Activated CD4-positive, alpha-beta T cell treated with anti-CD3 and anti-CD28 coated beads for 36 hours (primary cell): ENCODE measurements at regions not wholly inside any gene's neighbourhood (a gene's known extent, or its start where the extent isn't known, plus 50 kb on each side); places are given as distances from the start of the nearest gene placed in this dataset.

ENCODE experiments used
- ATAC-seq: fragments of 200-7000 bp; cut with Tn5 transposase; one replicate; pipeline ENCODE4 v1.10.0; 2021; ENCODE audit warnings: mild to moderate bottlenecking, moderate library complexity
- CTCF ChIA-PET: fragments of 350-600 bp; sonication (Branson Sonifier 250); formaldehyde crosslinking; loops from one replicate; lab custom pipeline; 2021; ENCODE audit warnings: antibody characterized with exemption; lab: Charles Lee
- POLR2A ChIA-PET: fragments of 350-600 bp; sonication (Branson Sonifier 250); formaldehyde crosslinking; loops from one replicate; lab custom pipeline; 2021; ENCODE audit warnings: antibody characterized with exemption, inconsistent platforms; lab: Charles Lee
- DNase-seq: peaks from one replicate; pipeline ENCODE4 v3.0.0-alpha.2; 2020
- H3K27ac Mint-ChIP-seq: one replicate; pipeline ENCODE4 v1.8.0; 2021; ENCODE audit warnings: mixed read lengths
- H3K27me3 Mint-ChIP-seq: one replicate; pipeline ENCODE4 v1.8.0; 2021; ENCODE audit warnings: mixed read lengths
- H3K36me3 Mint-ChIP-seq: one replicate; pipeline ENCODE4 v1.8.0; 2021; ENCODE audit warnings: low read depth, mixed read lengths
- H3K4me1 Mint-ChIP-seq: one replicate; pipeline ENCODE4 v1.8.0; 2021; ENCODE audit warnings: mixed read lengths
- H3K4me3 Mint-ChIP-seq: one replicate; pipeline ENCODE4 v1.8.0; 2021; ENCODE audit warnings: mild to moderate bottlenecking, moderate library complexity, mixed read lengths
- H3K9me3 Mint-ChIP-seq: one replicate; pipeline ENCODE4 v1.8.0; 2021; ENCODE audit warnings: low read depth, mixed read lengths
- intact Hi-C, 2 experiments: fragments of 100-400 bp; cut with DNase I in 1 of 2; cut with micrococcal nuclease in 1 of 2; formaldehyde crosslinking; loops; one replicate each; pipeline versions ENCODE4 v1.14.2 to v1.15.1; 2022 to 2024; cut with DNase I, micrococcal nuclease

DNA sequence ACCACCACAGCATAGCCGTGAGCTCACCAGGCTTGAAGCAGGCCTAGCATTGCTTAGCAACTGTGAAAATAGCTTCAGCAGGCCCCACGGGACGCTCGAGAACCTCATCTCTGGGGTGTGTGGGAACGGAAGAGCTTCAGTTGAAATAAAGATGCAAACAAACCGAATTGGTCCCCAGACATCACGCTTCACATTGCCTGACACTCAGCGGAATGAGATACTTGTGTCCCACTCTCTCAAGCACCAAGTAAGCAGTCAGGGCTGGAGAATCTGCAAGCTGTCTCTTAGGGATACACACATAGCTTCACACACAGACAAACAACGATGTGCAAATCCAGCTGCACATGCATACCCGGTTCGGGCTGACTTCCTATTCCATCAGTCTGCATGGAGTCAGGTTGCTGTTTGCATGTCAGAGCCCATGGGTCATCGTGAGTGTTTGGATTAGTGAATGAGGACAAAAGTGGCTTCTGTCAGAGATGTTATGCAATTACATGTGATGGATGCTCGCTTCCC, 205.7 kb downstream of the SNX19 start:
- H3K27me3 Mint-ChIP-seq = peaks cover 2% of the 10 kb centered on the region
- DNase-seq (no peak), ATAC-seq (no peak)
- no peaks in the 10 kb centered on the region for H3K4me1 Mint-ChIP-seq
- POLR2A ChIA-PET = no interaction called here
- no peak overlapping the region for H3K4me3 Mint-ChIP-seq
- CTCF ChIA-PET = no interaction called here
- intact Hi-C loops = no loop called here
- H3K36me3 Mint-ChIP-seq = no peaks in the 10 kb centered on the region
- H3K9me3 Mint-ChIP-seq = no peaks in the 10 kb centered on the region
- no peak overlapping the region for H3K27ac Mint-ChIP-seq

DNA sequence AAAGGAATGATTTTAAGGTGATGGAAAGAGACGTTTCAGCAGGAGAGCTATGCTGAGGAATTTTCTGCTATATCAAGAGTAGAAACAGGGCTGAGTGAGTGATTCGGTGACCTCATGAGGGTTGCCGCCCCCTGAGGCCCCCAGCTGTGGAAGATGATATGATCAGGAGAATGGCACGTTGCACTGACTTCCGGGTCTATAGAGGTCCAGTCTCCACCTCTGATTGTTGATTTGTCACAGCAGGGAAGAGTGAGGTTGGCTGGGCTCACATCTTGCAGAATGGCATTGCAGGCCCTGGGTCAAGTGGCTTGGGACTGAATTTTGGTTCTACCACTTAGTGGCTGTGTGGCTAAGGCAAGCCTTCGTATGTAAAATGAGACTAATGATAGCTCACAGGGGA, 205.1 kb downstream of the SNX19 start:
- ATAC-seq (no peak), DNase-seq (no peak)
- H3K36me3 Mint-ChIP-seq = no peaks in the 10 kb centered on the region
- H3K4me3 Mint-ChIP-seq = no peak overlapping the region
- no peaks in the 10 kb centered on the region for H3K4me1 Mint-ChIP-seq
- no peak overlapping the region for H3K27ac Mint-ChIP-seq
- intact Hi-C loops = no loop called here
- CTCF ChIA-PET = interaction anchor here (0.9 kb wide), 1 partner anchor 8 kb away, joined by 4 read pairs; no protein-coding TSS in a partner anchor
- H3K27me3 Mint-ChIP-seq = peaks cover 2% of the 10 kb centered on the region
- H3K9me3 Mint-ChIP-seq = no peaks in the 10 kb centered on the region
- POLR2A ChIA-PET = no interaction called here

GRCh38 chr11:130712480-130712879, 203.8 kb downstream of the SNX19 start:
- Mint-ChIP-seq H3K4me1 (no peaks in the 10 kb centered on the region), H3K9me3 (no peaks in the 10 kb centered on the region), H3K27ac (no peak overlapping the region), H3K4me3 (no peak overlapping the region), H3K27me3 (peaks cover 2% of the 10 kb centered on the region), H3K36me3 (no peaks in the 10 kb centered on the region)
- DNase-seq (no peak), ATAC-seq (no peak)
- ChIA-PET CTCF (no interaction called here), POLR2A (no interaction called here)
- intact Hi-C loops = no loop called here

DNA sequence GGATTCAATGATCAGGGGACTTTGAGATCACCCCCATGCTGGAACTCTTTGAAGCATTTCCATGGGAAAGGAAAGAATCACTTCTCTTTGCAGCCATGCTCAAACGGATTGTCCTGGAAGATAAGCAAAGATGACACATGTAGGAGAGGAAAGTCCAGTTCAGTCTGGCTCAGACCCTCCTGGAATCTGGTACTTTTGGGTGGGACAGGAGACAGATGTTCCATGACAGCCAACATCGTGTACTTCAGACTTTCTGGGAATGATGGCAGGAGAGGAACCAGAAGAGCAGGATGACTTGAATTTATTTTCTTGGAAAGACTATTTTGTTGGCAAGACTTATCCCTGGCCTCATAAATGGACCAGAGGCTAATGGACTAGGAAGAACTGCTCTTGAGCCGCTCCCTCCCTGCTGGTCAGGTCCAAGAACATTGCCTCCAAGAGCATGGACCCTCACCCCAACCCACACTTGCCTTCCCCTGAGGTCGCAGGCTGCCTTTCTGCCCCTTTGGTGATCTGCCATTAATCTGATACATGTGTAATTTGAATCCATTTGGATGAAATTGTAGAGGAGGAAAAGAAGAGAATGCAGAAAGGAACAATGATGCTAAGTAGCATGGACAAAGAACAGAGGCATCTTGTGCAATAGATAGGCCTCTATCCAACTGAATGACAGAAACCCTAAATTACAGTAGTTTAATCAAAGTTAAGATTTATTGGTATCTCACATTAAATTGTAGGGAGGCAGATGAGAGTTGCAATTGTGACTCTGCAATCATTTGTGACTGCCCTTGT, 201.0 kb downstream of the SNX19 start:
- no peak overlapping the region for H3K27ac Mint-ChIP-seq
- ATAC-seq (no peak), DNase-seq (no peak)
- peaks cover 2% of the 10 kb centered on the region for H3K27me3 Mint-ChIP-seq
- intact Hi-C loops = no loop called here
- no peaks in the 10 kb centered on the region for H3K9me3 Mint-ChIP-seq
- H3K36me3 Mint-ChIP-seq = no peaks in the 10 kb centered on the region
- no peak overlapping the region for H3K4me3 Mint-ChIP-seq
- CTCF ChIA-PET = interaction anchor here (1.3 kb wide), 1 partner anchor 284 kb away, joined by 4 read pairs; no protein-coding TSS in a partner anchor
- H3K4me1 Mint-ChIP-seq = no peaks in the 10 kb centered on the region
- POLR2A ChIA-PET = no interaction called here

GRCh38 chr11:130715877-130716220, 200.4 kb downstream of the SNX19 start:
- Mint-ChIP-seq H3K36me3 (no peaks in the 10 kb centered on the region), H3K4me1 (no peaks in the 10 kb centered on the region), H3K4me3 (no peak overlapping the region), H3K27me3 (peaks cover 2% of the 10 kb centered on the region), H3K9me3 (no peaks in the 10 kb centered on the region), H3K27ac (no peak overlapping the region)
- ATAC-seq (no peak), DNase-seq (no peak)
- POLR2A ChIA-PET = no interaction called here
- intact Hi-C loops = no loop called here
- CTCF ChIA-PET = no interaction called here

DNA sequence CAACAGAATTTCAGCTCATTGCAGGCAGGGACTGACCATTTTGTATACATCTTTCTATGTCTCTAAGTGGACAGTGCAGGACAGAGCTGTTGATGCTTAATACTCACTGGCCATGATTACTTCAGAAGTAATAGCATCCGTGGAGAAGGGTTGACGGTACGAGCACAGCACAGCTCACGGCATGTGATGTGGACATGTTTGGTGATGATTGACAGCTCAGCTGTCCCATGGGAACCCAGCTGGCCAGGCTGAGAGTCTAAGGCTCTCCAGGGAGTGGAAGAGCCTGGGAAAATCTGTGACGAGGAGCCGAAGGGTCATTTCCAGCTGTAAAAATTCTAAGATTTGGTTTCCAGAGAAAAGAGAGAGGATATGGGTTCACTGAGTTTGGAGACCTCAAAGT, 198.2 kb downstream of the SNX19 start:
- ATAC-seq = no peak
- H3K9me3 Mint-ChIP-seq = no peaks in the 10 kb centered on the region
- no peak for DNase-seq
- ChIA-PET CTCF (interaction anchor here (1.1 to 1.2 kb wide), 3 partner anchors 8 to 288 kb away, joined by 3 read pairs; no protein-coding TSS in a partner anchor), POLR2A (no interaction called here)
- H3K4me3 Mint-ChIP-seq = no peak overlapping the region
- peaks cover 5% of the 10 kb centered on the region for H3K27me3 Mint-ChIP-seq
- no peak overlapping the region for H3K27ac Mint-ChIP-seq
- intact Hi-C loops = no loop called here
- H3K36me3 Mint-ChIP-seq = no peaks in the 10 kb centered on the region
- no peaks in the 10 kb centered on the region for H3K4me1 Mint-ChIP-seq

GRCh38 chr11:130719220-130719915, 196.9 kb downstream of the SNX19 start:
- H3K4me3 Mint-ChIP-seq = no peak overlapping the region
- H3K4me1 Mint-ChIP-seq = no peaks in the 10 kb centered on the region
- H3K27me3 Mint-ChIP-seq = peaks cover 3% of the 10 kb centered on the region
- no peak for ATAC-seq
- no peak for DNase-seq
- POLR2A ChIA-PET = no interaction called here
- intact Hi-C loops = no loop called here
- CTCF ChIA-PET = no interaction called here
- H3K27ac Mint-ChIP-seq = no peak overlapping the region
- no peaks in the 10 kb centered on the region for H3K9me3 Mint-ChIP-seq
- no peaks in the 10 kb centered on the region for H3K36me3 Mint-ChIP-seq

DNA sequence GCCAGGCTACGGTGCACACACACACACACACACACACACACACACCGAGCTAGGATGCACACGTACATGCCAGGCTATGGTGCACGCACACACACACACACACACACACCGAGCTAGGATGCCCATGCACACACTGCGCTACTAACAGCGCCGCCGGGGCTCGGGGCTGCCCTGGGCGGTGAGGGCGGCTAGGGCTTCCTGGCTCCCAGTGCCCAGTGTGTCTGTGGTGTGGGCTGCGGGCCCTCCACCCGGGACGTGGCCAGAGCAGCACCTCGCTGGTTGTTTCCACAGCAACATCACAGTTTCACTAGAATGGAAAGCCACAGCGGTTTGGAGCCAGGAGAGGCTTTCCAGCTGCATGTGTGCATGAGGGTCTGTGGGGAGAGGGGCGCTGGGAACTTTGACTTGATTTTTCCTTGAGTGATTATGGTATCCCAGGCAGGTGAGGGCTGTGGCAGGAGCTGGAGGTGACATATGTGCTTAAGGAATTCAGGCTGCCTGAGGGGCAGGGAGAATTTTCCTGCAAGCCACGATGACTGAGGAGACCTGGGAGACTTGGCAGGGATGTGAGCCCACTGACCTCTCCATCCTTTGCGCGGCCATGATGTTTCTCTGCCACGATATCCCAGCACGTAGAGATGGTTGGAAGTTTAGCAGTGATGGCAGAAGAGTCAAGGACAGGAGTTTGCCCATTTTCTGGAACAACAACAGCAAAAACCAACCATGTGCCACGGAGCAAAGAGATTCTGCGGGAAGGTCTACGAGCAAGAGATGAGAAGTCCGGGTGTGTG, 195.9 kb downstream of the SNX19 start:
- H3K27ac Mint-ChIP-seq = no peak overlapping the region
- no peaks in the 10 kb centered on the region for H3K36me3 Mint-ChIP-seq
- DNase-seq (no peak), ATAC-seq (no peak)
- H3K9me3 Mint-ChIP-seq = no peaks in the 10 kb centered on the region
- H3K4me1 Mint-ChIP-seq = no peaks in the 10 kb centered on the region
- CTCF ChIA-PET = no interaction called here
- POLR2A ChIA-PET = no interaction called here
- intact Hi-C loops = no loop called here
- peaks cover 2% of the 10 kb centered on the region for H3K27me3 Mint-ChIP-seq
- H3K4me3 Mint-ChIP-seq = no peak overlapping the region

- no peak for ATAC-seq
- no peaks in the 10 kb centered on the region for H3K9me3 Mint-ChIP-seq
Measured at GRCh38 chr11:130721023-130721681, 195.1 kb downstream of the SNX19 start.

DNA sequence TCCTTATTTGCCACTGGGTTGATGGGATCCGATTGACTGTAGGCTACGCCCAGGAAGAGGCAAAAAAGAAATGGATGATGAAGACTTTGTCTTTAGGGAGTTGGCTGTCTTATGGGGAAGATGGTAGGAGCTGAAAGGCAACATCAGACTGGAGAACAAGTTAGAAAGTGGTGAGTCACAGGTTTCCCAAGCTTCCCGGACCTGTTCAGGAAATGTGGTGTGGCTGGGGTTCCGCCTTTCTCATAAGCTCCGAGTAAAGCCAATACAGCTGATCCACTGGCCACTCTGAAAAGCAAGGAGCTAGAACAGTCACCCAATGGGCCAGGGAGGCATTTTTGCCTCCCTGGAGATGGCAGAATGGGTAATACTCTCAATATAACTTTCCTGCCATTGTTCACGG, 194.5 kb downstream of the SNX19 start:
- ATAC-seq (no peak), DNase-seq (no peak)
- ChIA-PET CTCF (no interaction called here), POLR2A (no interaction called here)
- Mint-ChIP-seq H3K4me1 (no peaks in the 10 kb centered on the region), H3K36me3 (no peaks in the 10 kb centered on the region), H3K27ac (no peak overlapping the region), H3K9me3 (no peaks in the 10 kb centered on the region), H3K4me3 (no peak overlapping the region), H3K27me3 (peaks cover 5% of the 10 kb centered on the region)
- intact Hi-C loops = no loop called here

More at GRCh38 chr11:130721023-130721681, 195.1 kb downstream of the SNX19 start:
- Mint-ChIP-seq H3K27me3 (peaks cover 5% of the 10 kb centered on the region), H3K27ac (no peak overlapping the region), H3K4me3 (no peak overlapping the region), H3K36me3 (no peaks in the 10 kb centered on the region), H3K4me1 (no peaks in the 10 kb centered on the region)
- intact Hi-C loops = no loop called here
- DNase-seq = no peak
- ChIA-PET POLR2A (no interaction called here), CTCF (no interaction called here)

DNA sequence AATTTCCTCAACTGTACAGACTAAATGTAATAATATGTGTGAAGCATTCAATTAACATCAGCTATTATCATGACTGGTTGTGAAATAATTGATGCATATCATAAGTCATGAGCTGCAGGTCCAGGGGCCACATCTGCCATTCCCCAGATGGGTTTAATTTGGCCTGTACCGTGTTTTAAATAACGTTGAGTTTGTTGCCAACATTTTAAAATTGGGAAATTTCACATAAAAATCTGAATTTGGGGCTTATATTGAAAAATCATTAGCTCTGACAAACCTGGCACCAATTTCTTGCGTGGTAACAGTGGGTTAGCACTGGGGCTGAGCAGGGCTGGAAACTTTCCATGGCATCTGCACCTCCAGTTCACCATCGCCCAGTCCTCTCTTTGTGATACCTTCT, 193.9 kb downstream of the SNX19 start:
- no peak for DNase-seq
- ATAC-seq = no peak
- Mint-ChIP-seq H3K9me3 (no peaks in the 10 kb centered on the region), H3K36me3 (no peaks in the 10 kb centered on the region), H3K27ac (no peak overlapping the region), H3K27me3 (peaks cover 5% of the 10 kb centered on the region), H3K4me3 (no peak overlapping the region), H3K4me1 (no peaks in the 10 kb centered on the region)
- ChIA-PET CTCF (no interaction called here), POLR2A (no interaction called here)
- intact Hi-C loops = no loop called here
